Stimulated activated CD4-positive, alpha-beta T cell treated with anti-CD3 and anti-CD28 coated beads, Interleukin-1b, Interleukin-23, amount 100 ng/mL, for 24 hours (primary cell): ENCODE measurements at regions not wholly inside any gene's neighbourhood (a gene's known extent, or its start where the extent isn't known, plus 50 kb on each side); places are given as distances from the start of the nearest gene placed in this dataset.

Experiments used
- DNase-seq, 4 experiments: peaks; one replicate each; pipeline ENCODE4 v3.0.0-alpha.2; 2020; ENCODE audit warnings: low read depth in 4 of 4, low spot score in 1 of 4

DNA sequence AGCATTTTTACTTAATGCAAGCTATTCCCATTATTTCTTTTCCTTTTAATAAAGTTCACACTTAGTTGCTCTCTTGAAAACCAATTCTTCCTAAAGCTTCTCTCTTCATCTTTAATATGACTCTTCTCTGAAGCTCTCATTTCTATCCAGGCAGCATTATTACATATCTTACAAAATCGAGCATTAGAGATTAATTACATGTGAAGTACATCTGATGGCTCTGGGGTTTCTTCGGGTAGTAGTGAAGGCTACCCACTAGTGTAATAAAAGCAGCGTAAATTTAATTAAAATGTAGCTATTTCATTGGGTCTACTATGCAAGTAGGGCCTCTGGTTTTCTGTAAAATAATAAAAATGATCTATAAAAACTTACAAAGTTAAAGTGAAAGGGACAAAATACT lies 513.6 kb upstream of the DPH6 start:
- DNase-seq, result no peak

DNA sequence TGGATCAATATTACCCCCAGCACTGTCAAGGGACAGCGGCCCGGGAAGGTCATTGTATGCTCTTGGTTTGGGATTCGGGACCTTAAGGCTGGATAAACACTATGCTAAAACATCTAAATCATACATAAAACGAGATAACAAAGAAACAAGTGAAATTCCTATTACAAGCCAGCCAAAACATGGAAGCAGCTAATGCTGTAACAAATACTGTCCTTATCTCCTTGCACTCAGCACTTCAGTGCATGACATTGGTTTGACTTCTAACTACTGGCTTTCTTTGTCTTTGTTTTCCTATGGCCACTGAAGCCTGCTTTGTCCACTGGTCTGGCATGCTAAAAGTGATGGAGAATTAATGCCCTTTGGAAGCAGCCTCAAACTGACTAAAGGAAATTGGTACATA lies 516.4 kb upstream of the DPH6 start:
- no peak for DNase-seq

DNA sequence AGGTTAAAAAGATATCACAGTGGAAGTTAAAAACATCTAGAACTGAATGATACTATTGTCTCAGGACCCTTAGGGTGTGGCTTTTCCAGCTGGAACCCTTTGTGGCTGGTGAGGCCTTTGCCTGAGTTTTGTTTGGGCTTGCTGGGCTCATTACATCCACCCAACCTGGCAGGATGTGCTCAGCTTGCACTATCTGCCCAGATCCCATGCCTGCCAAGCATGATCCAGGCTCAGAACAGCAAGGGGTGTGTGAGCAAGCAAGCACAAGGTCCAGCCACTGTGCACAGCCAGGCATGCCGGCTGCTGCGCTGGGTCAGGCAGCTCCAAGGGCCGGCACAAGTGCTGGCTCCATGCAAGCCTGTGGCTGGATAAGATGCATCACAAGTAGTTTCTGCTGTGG lies 512.7 kb upstream of the CDIN1 start:
- no peak for DNase-seq

DNA sequence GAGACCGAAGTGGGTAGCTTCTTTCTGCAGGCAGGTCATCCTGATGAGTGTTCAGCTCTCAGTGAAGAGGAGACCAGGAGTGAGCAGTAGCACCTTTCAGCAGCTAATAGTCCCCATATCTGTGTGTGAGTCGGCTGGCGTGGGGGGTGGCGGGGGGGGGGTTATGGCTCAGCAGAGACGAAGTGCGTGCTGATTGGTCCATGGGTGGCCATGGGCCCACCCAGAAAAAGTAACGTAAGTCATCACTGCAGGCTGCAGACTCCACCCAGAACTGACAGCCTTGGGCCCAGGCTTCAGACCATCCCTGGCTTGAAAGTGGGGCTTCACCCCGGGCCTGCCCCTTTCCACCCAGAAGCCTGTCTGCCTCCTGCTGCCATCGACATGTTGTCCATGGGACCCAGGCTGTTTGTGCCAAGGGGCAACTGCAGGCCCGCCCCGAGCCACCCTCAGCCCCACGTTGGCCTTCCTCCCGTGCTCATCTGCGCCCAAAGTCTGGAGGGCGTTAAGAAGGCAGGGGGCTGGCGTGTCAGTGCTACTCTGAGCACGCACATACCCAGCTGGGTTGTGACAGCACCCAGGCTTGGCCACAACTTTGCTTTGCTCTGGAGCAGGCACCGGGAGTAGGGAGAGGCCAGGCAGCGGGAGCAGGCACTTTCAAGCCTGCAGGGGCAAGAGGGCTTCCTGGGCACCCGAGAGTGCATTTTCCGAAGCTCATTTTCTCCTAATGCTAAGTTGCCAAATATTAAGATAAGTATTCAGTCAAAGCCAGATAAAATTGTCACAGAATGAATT lies 511.7 kb upstream of the CDIN1 start:
- no peak for DNase-seq

DNA sequence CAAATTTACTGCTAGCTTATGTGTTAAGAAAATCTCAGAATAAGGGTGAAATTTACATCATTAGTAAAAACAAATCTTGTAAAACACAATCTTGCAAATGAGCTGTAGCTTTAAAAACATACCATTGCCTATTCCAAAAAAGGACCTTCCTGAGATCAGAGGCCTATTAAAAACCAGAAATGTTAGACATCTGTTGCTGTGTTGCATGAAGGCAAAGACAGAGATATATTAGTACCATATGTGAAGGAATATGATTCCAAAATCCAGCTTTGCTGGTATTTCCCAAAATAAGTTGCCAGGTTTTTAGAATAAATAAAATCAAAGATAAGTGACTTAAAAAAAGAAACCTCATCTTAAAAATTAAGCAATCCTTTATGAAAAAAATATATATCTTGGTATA lies 504.1 kb upstream of the CDIN1 start:
- no peak for DNase-seq

DNA sequence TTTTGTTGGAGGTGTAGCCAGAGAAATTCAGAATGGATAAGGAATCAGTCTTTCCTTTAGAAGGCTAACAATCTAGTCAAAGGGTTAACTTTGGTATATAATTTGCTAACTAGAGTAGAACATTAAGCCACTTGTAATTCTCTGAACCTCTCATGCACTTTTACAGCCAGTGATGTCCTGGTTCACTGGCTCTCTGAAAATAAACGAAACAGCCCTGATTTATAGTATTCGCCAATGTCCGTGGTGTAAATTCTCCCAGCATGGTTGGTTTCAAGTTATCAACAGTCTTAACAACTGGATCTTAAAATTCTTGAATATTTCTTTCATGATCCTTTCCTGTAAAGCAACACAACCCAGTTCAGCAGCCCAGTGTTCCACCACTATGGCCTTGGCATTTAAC lies 500.4 kb upstream of the CDIN1 start:
- no peak for DNase-seq

DNA sequence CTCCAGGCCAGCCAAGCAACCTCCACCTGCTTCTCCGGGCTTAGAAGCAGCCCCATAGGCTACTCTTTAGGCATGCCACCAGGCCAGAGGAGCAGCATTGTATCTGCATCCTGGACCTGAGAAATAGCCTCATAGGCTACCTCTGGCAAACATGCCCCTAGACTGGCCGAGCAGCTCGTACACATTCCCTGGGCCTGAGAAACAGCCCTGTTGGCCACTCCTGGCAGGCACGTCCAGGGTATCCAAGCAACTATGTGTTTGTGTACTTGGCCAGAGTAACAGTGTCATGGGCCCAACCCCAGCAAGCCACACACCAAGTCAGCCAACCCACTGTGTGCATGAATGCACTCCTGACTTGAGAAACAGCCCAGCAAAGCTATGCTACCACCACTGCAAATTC lies 498.7 kb upstream of the CDIN1 start:
- DNase-seq, result no peak

DNA sequence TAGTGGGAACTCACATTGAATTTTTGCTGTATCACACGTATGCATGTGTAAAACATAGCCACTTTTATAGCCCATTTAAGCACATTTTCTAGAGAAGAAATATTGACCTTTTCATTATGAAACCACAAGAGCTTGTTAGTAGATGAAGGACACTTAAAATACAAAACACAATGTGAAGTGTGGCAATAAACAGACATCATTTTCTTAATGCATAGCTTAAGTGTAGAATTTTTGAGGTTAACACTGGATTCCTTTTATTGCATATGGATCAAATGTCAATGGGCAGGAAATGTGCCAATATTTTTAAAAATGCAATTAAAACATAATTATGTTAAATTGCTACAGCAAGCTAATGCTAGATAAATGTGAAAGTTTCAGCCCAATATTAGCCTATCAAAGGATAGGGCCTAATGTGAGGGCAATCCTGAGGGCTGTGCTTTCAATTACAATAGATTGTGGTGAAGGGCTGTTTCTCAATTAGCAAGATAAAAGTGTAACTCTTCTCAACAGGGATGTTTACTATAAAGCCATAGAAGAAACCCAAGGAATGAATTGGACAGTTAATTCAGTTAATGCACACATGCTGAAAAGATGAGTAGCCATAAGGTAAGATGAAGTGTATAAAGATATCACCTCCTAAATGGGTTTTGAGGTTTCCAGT lies 489.0 kb upstream of the CDIN1 start:
- DNase-seq, result no peak

DNA sequence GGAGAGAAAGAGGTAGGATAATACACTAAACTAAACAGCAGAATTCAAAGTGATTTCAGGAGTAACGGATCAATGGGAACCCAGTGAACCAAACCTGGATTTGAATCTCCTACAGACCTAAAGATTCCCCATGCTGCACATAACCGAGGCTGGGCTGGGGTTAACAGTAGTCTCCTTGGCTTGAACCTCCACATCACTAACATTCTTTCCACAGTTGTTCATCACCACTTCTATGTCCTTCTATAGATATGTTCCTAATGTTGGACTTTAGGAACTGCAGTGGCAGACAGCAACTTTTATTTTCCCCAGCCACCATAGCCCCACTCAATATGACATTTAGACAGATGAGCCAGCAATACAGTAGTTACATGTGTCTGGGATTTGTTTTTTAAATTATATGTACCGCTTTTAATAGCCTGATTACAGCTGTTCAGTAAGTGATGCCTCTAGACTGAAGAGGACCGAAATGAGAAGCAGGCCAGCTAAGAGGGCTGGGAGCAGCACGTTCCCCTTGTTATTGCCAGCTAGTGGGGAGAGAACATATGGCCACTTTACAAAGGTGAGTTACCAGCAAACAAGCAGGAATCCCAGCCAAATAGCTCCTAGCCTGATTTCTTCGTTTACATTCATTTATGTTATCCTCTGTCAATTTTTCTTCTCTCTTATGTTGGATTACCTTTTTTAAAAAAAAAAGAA lies 472.6 kb upstream of the CDIN1 start:
- no peak for DNase-seq

DNA sequence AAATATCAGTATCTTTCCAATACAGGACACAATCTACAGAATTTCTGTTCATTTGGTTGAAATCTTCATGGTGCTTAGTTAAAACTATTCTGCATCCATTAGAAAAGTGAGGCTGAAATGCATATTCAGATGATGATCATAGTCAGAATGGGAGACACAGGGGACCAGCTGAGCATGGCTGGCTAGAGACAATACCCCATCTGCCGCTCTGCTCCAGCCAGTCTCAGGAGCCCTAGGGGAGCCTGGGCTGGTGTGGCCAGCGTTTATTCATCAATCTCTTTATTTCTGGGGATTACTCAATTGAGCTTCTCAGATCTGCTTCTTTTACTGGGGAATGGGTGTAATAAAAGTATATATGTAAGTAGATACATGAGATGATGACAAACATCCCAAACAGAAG lies 470.9 kb upstream of the CDIN1 start:
- DNase-seq, result no peak

DNA sequence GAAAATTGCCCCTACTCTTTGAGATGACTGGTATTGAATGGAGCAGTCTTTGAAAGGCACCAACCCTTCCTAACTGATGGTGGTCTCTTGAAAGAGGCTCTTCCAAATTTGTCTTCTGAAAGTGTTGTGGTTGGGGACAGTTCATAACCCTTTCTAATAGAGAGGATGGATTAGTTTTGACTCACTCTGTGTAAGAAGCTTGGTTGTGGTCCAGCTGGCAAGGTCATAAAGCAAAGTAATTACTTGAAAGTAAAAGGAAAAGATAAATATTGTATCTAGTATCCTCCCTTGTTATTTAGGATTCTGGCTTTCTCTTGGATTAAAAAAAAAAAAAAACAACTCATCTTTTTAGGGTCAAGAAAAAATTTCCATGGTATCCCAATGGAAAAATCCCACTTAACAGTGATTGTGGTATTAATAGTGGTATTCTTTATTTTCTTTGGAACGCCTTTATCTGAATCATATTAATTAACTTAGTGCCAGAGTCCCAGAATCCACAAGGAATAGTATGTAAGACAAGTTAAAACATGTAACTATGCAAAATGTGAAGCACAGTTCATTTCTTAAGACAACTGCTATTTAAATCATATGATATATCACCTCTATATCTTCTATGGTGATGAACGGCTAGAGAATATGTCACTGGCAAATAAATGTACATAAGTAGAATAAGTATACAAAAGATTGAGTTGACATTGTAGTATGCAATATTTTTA lies 469.3 kb upstream of the CDIN1 start:
- no peak for DNase-seq

DNA sequence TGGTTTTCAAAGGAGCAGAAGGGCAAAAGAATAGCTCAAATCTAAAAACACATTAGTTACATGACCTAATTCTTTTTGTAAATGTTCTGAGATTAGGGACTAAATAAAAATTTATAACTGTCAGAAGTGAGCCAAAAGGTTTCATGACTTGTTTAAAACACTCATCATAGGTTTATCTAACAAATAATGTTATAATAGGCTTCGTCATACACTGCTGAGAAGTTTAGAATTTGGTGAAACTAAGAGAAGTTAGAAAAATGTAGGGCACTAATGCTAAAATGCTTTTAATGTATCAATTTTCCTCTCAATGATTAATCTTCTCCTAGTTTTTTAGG lies 468.8 kb upstream of the CDIN1 start:
- DNase-seq, result no peak

DNA sequence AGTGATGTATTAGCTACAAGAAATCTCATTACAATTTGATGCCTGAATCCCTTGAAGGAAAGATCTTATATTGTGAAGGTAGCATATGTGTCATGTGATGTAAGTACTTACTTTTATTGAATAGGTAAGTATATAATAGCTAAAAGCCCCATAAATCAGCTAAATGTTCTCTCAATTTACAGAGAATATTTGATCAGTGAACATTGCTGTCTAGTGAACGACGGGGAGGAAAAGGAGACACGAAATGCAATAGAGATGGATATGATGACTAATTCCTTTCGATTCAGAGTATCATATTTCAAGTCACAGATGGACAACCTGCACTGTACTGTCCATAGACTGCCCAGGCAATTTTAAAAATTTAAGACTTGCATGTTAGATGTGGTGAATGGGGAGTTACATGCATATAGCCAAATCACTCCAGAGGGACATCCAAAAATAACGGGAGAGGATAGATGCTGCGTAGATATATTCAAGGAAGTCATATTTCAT lies 462.1 kb upstream of the CDIN1 start:
- no peak for DNase-seq

DNA sequence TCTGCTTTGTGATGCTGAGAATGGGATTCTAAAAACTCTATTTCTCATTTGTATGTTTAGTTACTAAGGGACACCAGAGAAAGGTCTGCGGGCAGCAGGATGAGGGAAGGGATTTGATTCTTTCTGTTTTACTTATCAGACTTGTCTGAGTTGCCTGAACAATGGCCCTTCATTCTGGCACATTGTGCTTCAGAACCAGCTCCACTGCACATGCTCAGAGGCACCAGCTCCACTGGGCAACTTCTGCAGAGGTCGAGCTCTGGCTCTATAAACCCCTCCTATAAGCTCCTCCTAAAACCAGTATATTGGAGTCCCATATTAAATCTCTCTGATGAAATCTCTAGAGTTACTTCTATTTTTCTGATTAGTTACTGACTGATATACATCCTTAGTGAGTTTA lies 453.2 kb upstream of the CDIN1 start:
- no peak for DNase-seq

DNA sequence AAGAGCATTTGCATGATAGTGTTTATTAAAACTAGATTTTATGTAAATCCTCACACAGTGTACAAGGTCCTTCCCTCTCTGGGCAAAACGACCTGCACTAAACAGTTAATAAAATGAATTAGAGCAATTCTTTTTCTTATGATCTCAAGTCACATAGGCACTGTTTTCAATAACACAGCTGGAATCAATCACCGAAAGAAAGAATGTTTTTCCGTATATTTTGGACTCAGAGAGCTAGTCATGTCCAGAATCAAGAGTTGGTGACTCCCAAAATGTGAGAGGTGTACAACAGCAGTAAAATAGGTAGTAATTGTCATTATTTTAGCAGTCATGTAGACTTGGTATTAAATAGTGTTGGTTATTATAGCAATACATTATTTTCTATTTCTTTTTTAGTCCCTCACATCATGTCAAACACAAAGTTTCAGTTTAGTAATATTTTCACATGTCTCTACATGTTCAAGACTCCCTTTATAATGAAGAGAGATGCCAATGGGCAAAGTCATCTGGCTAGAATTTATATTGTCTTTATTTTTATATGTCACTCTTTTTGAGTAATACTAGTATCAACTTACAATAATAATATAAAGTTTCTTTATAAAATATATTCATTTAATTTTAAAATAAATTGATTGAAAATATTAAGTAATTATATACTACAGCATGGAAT lies 448.6 kb upstream of the CDIN1 start:
- DNase-seq, result no peak

DNA sequence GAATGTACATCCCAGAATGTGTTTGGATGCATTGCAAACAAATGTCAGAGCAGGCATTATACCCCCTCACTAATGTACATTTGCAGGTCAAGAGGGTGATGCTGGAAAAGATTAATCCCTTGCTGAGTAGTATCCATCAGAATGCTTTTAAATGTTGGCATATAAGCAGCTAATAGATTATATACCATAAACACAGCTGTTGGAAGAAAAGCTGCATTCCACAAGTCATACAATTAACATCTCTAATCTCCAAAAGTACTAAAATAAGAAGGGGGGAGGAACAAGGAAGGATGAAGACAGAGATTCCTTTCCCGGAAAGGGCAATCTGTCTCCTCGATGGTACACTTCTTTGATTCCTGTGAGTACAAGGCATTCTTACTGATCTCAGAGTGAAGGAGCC lies 445.7 kb upstream of the CDIN1 start:
- no peak for DNase-seq

DNA sequence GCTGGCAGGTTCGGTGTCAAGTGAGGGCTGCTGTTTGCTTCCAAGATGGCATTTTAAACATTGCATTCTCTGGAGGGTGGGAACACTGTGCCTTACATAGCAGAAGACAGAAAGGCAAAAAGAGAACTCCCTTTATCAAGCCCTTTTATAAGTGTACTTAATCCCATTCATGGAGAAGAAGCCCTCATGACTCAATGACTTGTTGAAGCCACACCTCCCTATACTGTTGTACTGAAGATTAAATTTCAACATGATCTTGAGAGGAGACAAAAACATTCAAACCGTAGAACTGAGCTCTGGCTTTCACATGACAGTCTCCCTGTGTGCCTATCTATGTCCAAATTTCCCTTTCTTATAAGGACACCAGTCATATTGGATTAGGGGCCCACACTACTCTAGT lies 443.4 kb upstream of the CDIN1 start:
- DNase-seq, result no peak

DNA sequence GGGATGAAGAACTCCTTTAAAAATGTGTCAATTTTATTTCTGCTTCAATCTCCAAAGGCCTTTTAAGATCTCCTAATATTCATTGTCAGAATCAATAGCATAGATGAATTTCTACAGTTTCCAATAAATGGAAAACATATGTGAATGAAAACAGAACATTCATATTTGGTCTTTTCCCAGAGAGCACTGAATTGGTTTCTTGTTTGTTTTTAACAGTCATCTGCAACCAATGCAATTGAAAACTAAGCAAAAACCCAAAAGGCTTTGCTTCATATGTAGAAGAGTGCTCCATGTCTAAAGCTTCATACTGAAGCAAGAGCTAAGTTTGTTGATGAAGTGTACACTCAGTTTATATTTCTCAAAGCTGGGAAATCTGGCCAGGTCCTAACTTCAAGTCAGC lies 426.5 kb upstream of the CDIN1 start:
- no peak for DNase-seq

DNA sequence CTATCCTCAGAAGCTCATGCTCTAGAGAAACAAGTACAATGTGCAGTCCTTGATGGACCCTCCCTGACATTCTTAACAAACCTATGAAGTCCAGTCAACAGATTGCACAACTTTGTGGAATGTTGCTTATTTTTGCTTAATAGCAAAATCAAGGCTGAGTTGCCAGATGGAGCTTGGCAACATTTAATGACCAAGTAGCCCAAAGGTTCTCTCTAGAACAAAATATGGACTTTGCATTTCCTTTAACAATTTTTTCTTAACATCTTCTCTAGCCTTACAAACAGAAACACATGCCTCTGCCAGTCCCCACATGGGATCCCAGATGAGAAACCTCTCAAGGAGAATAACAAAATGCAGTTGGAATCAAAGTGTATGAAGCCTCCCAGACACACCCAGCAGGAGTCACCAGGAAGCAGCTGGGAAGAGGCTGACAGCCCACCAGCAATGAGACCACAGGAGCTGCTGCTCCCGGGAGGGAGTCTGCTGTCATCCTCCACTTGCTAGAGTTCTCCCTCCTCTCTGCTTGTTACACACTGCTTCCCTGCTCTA lies 422.5 kb upstream of the CDIN1 start:
- no peak for DNase-seq

DNA sequence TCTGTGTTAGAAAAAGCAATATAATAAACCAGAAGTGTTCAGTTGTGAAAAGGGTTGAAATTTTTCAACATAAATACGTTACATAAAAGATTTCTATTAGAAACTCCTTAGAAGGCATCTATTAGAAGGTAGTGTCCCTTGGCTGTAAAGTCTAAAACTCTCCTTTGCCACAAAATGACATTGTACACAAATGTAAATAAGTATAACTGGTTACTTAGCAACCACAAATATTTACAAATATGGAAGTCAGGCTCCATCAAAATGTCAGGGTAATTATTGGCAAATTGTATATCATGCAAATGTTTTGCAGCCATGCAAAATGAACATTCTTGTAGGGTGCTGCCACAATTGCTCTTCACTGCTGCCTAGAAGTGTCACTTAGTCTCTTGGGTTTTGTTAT lies 419.1 kb upstream of the CDIN1 start:
- no peak for DNase-seq

DNA sequence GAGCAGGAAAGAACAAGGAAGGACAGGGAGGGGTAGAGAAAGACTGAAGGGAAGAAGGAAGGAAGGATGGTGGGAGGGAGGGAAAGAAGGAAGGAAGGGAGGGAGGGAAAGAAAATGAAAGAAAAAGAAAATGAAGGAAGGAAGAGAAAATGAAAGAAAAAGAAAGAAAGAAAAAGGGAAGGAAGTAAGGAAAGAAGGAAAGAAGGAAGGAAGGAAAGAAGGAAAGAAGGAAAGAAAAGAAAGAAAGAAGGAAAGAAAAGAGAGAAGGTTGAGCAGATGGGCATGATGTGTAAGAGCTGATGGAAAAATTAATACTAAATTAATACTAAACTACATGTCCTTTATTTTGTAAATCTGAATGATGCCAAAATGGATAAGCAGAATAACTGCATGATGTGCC lies 418.3 kb upstream of the CDIN1 start:
- DNase-seq, result no peak
